Vagina (tissue), 2 donors: ENCODE measurements at regions not wholly inside any gene's neighbourhood (a gene's known extent, or its start where the extent isn't known, plus 50 kb on each side); places are given as distances from the start of the nearest gene placed in this dataset.

ENCODE experiments used
- DNase-seq, 2 donors: peaks; one replicate each; pipeline ENCODE4 v3.0.0-alpha.2; 2017; ENCODE audit errors: extremely low spot score in 2 of 2
- H3K27ac ChIP-seq: fragments of 200-600 bp; sonication (generic); one replicate; pipeline ENCODE4 v1.5.1; 2019
- H3K27me3 ChIP-seq: fragments of 200-600 bp; sonication (generic); one replicate; pipeline ENCODE4 v1.5.1; 2019
- H3K36me3 ChIP-seq, 2 donors: fragments of 200-600 bp; sonication (generic); one replicate each; pipeline ENCODE4 v1.5.1; 2017 to 2019
- H3K4me1 ChIP-seq: fragments of 200-600 bp; sonication (generic); one replicate; pipeline ENCODE4 v1.5.1; 2019
- H3K4me3 ChIP-seq, 2 donors: fragments of 200-600 bp; sonication (generic); 1 replicate in 1 of 2; 2 replicates in 1 of 2; pipeline ENCODE4 v1.5.1; 2016 to 2019
- H3K9me3 ChIP-seq: fragments of 200-600 bp; sonication (generic); one replicate; pipeline ENCODE4 v1.5.1; 2019
- POLR2A ChIP-seq, 2 donors: fragments of 450-650 bp; IDR thresholded peaks; one replicate each; pipeline ENCODE4 v1.6.1; 2017; ENCODE audit warnings: antibody characterized with exemption in 2 of 2, mild to moderate bottlenecking in 2 of 2, moderate library complexity in 2 of 2
- POLR2AphosphoS5 ChIP-seq, 2 donors: sonication (generic); formaldehyde crosslinking; IDR thresholded peaks; one replicate each; pipeline ENCODE4 v1.9.0; 2017; ENCODE audit warnings: antibody characterized with exemption in 2 of 2, mild to moderate bottlenecking in 2 of 2, low read depth in 1 of 2; ENCODE audit not compliant: insufficient read depth in 1 of 2
- intact Hi-C: fragments of 100-400 bp; cut with DNase I; formaldehyde crosslinking; loops from one replicate; pipeline ENCODE4 v1.15.1; 2023
- TF ChIP-seq, protein P1 (sequence below), 3 experiments: fragments of 450-650 bp in 2 of 3; fragments of 200-600 bp in 1 of 3; sonication (generic) in 1 of 3; IDR thresholded peaks; one replicate each; pipeline ENCODE4 v1.5.1; 2017 to 2019; ENCODE audit warnings: antibody characterized with exemption in 3 of 3, mild to moderate bottlenecking in 2 of 3, moderate library complexity in 2 of 3

DNA sequence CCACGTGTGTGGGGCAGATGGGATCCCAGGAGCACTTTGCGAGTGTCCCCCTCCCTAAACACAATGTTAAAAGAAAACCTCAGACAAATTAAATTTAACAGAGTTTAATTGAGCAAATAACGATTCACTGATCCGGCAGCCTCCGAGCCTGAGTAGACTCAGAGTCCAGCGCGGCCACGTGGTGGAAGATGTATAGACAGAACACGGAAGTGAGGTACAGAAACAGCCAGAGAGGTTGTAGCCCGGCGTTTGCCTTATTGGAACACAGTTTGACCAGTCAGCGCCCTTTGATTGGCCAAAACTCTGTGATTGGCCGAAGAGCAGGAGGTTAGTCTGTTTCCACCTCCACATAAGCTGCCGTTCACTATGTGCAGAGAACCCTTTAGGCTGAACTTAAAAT lies 363.0 kb upstream of the IRX2 start:
- Histone ChIP-seq H3K36me3 (no peaks in the 10 kb centered on the region), H3K4me1 (no peaks in the 10 kb centered on the region), H3K9me3 (no peaks in the 10 kb centered on the region), H3K4me3 (no peak overlapping the region), H3K27ac (no peak overlapping the region), H3K27me3 (no peaks in the 10 kb centered on the region)
- no peak for DNase-seq
- TF ChIP-seq POLR2A (IDR thresholded peaks at IDR 0.05) (no peak), POLR2AphosphoS5 (IDR thresholded peaks at IDR 0.05; ENCODE audit: insufficient read depth in 1 of 2, low read depth in 1 of 2) (no peak)
- TF ChIP-seq, protein P1, sequence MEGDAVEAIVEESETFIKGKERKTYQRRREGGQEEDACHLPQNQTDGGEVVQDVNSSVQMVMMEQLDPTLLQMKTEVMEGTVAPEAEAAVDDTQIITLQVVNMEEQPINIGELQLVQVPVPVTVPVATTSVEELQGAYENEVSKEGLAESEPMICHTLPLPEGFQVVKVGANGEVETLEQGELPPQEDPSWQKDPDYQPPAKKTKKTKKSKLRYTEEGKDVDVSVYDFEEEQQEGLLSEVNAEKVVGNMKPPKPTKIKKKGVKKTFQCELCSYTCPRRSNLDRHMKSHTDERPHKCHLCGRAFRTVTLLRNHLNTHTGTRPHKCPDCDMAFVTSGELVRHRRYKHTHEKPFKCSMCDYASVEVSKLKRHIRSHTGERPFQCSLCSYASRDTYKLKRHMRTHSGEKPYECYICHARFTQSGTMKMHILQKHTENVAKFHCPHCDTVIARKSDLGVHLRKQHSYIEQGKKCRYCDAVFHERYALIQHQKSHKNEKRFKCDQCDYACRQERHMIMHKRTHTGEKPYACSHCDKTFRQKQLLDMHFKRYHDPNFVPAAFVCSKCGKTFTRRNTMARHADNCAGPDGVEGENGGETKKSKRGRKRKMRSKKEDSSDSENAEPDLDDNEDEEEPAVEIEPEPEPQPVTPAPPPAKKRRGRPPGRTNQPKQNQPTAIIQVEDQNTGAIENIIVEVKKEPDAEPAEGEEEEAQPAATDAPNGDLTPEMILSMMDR (IDR thresholded peaks at IDR 0.05), result no peak
- intact Hi-C loops, result no loop called here

DNA sequence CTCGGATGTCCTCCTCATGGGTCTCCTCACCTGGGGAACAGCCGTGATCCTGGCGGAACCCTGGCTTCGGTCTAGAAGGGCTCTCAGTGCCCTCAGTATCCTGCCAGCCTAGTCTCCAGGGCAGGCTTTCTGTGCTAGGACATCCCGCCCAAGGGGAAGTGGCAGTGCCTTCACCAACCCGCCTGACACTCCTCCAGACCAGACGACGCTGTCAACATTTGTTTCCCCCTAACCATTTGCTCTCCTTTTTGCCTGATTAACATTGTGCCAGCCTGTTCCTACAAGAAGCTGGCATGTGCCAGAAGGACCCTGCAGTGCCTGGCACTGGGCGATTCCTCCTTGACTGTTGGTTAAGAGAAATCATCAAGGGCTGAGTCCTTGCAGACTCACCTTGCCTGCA lies 358.9 kb upstream of the IRX2 start:
- TF ChIP-seq POLR2AphosphoS5 (IDR thresholded peaks at IDR 0.05; ENCODE audit: insufficient read depth in 1 of 2, low read depth in 1 of 2), result no peak
- TF ChIP-seq POLR2A (IDR thresholded peaks at IDR 0.05), result no peak
- TF ChIP-seq, protein P1 (IDR thresholded peaks at IDR 0.05), result no peak
- H3K36me3 ChIP-seq, result no peaks in the 10 kb centered on the region
- intact Hi-C loops, result no loop called here
- H3K9me3 ChIP-seq, result no peaks in the 10 kb centered on the region
- DNase-seq, result no peak
- H3K4me3 ChIP-seq, result no peak overlapping the region
- no peak overlapping the region for H3K27ac ChIP-seq
- no peaks in the 10 kb centered on the region for H3K27me3 ChIP-seq
- H3K4me1 ChIP-seq, result no peaks in the 10 kb centered on the region

DNA sequence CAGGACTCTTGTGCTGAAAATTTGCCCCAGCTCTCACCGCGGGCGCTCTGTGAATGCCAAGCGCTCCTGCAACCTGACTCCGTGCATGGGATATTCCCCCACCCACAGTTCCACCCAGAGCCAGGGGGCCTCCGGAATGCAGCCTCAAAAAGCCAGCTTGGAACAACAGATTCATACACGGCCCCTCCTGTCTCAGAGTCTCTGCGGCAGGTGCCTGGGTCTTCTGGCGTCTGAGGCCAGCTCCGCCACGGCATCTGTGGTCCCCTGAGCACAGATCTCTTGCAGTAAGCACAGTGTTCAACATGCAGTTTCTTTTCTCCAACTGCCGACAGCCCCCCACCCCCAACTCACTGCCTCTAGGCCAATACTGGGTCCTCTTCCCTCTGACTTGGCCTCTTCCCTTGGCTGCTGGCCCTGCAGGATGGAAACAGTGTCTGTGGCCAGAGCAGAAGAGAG lies 355.7 kb upstream of the IRX2 start:
- H3K4me1 ChIP-seq, result no peaks in the 10 kb centered on the region
- no peak for DNase-seq
- H3K27ac ChIP-seq, result no peak overlapping the region
- H3K36me3 ChIP-seq, result no peaks in the 10 kb centered on the region
- TF ChIP-seq, protein P1 (IDR thresholded peaks at IDR 0.05), result no peak
- no peak for TF ChIP-seq POLR2AphosphoS5 (IDR thresholded peaks at IDR 0.05; ENCODE audit: insufficient read depth in 1 of 2, low read depth in 1 of 2)
- no peak for TF ChIP-seq POLR2A (IDR thresholded peaks at IDR 0.05)
- H3K4me3 ChIP-seq, result no peak overlapping the region
- intact Hi-C loops, result no loop called here
- no peaks in the 10 kb centered on the region for H3K9me3 ChIP-seq
- H3K27me3 ChIP-seq, result no peaks in the 10 kb centered on the region

- no peak overlapping the region for H3K4me3 ChIP-seq
- H3K4me1 ChIP-seq, result no peaks in the 10 kb centered on the region
- H3K9me3 ChIP-seq, result no peaks in the 10 kb centered on the region
- H3K27me3 ChIP-seq, result no peaks in the 10 kb centered on the region
- TF ChIP-seq POLR2AphosphoS5 (IDR thresholded peaks at IDR 0.05; ENCODE audit: insufficient read depth in 1 of 2, low read depth in 1 of 2) (no peak), POLR2A (IDR thresholded peaks at IDR 0.05) (no peak)
- TF ChIP-seq, protein P1 (IDR thresholded peaks at IDR 0.05), result no peak
- H3K27ac ChIP-seq, result no peak overlapping the region
- no peak for DNase-seq
- no peaks in the 10 kb centered on the region for H3K36me3 ChIP-seq
- intact Hi-C loops, result no loop called here
Measured at GRCh38 chr5:3105581-3105980, 354.1 kb upstream of the IRX2 start.

GRCh38 chr5:3105172-3105571 lies 353.7 kb upstream of the IRX2 start:
- H3K36me3 ChIP-seq, result no peaks in the 10 kb centered on the region
- no peaks in the 10 kb centered on the region for H3K9me3 ChIP-seq
- H3K4me3 ChIP-seq, result no peak overlapping the region
- no peak overlapping the region for H3K27ac ChIP-seq
- TF ChIP-seq, protein P1 (IDR thresholded peaks at IDR 0.05), result no peak
- TF ChIP-seq POLR2AphosphoS5 (IDR thresholded peaks at IDR 0.05; ENCODE audit: insufficient read depth in 1 of 2, low read depth in 1 of 2), result no peak
- no peak for TF ChIP-seq POLR2A (IDR thresholded peaks at IDR 0.05)
- no peak for DNase-seq
- intact Hi-C loops, result no loop called here
- H3K4me1 ChIP-seq, result no peaks in the 10 kb centered on the region
- H3K27me3 ChIP-seq, result no peaks in the 10 kb centered on the region
